Liver (tissue), 7 donors: ENCODE measurements at regions not wholly inside any gene's neighbourhood (a gene's known extent, or its start where the extent isn't known, plus 50 kb on each side); places are given as distances from the start of the nearest gene placed in this dataset.

Source experiments
- DNase-seq: peaks from one replicate; pipeline ENCODE4 v3.0.0-alpha.2; 2017; ENCODE audit warnings: low spot score
- H3K27ac ChIP-seq, 2 donors: one replicate each; pipeline ENCODE4 v1.7.0; 2013; ENCODE audit warnings: inconsistent platforms in 2 of 2, low read length in 2 of 2, control low read depth in 1 of 2, low read depth in 1 of 2, mild to moderate bottlenecking in 1 of 2
- H3K27me3 ChIP-seq, 4 donors: one replicate each; pipeline versions ENCODE4 v1.6.1 to v1.7.0; 2013; ENCODE audit warnings: low read length in 3 of 4, inconsistent platforms in 1 of 4, mild to moderate bottlenecking in 1 of 4, moderate library complexity in 1 of 4; ENCODE audit not compliant: control insufficient read depth in 4 of 4, insufficient read depth in 4 of 4
- H3K36me3 ChIP-seq, 4 donors: one replicate each; pipeline versions ENCODE4 v1.6.1 to v1.7.0; 2013; ENCODE audit warnings: low read length in 3 of 4, mild to moderate bottlenecking in 3 of 4, low read depth in 1 of 4, moderate library complexity in 1 of 4; ENCODE audit not compliant: control insufficient read depth in 4 of 4, insufficient read depth in 3 of 4
- H3K4me1 ChIP-seq, 4 donors: one replicate each; pipeline versions ENCODE4 v1.6.1 to v1.7.0; 2013; ENCODE audit warnings: low read length in 3 of 4, mild to moderate bottlenecking in 3 of 4, moderate library complexity in 1 of 4; ENCODE audit not compliant: control insufficient read depth in 4 of 4, insufficient read depth in 4 of 4
- H3K4me3 ChIP-seq, 3 donors: one replicate each; pipeline versions ENCODE4 v1.6.1 to v1.7.0; 2013; ENCODE audit warnings: low read length in 3 of 3, control low read depth in 1 of 3, low read depth in 1 of 3, mild to moderate bottlenecking in 1 of 3
- H3K9ac ChIP-seq, 2 donors: one replicate each; pipeline ENCODE4 v1.7.0; 2013; ENCODE audit warnings: low read length in 2 of 2, mild to moderate bottlenecking in 2 of 2, moderate library complexity in 2 of 2, control low read depth in 1 of 2, low read depth in 1 of 2
- H3K9me3 ChIP-seq, 4 donors: one replicate each; pipeline versions ENCODE4 v1.6.1 to v1.7.0; 2013; ENCODE audit warnings: low read length in 3 of 4; ENCODE audit not compliant: control insufficient read depth in 4 of 4
- ATF3 ChIP-seq: IDR thresholded peaks from 2 replicates; pipeline ENCODE4 v1.6.1; 2016; ENCODE audit warnings: antibody characterized with exemption
- EGR1 ChIP-seq, 2 donors: IDR thresholded peaks; 2 replicates each; pipeline ENCODE4 v1.6.1; 2016 to 2018; ENCODE audit warnings: antibody characterized with exemption in 2 of 2, low read depth in 2 of 2
- FOXA1 ChIP-seq: IDR thresholded peaks from 2 replicates; pipeline ENCODE4 v1.6.1; 2016; ENCODE audit warnings: antibody characterized with exemption
- FOXA2 ChIP-seq: IDR thresholded peaks from 2 replicates; pipeline ENCODE4 v1.6.1; 2016; ENCODE audit warnings: antibody characterized with exemption
- GABPA ChIP-seq, 2 donors: IDR thresholded peaks in 1 of 2; conservative IDR thresholded peaks in 1 of 2; 2 replicates each; pipeline ENCODE4 v1.6.1; 2016; ENCODE audit warnings: antibody characterized with exemption in 2 of 2, mild to moderate bottlenecking in 1 of 2, moderate library complexity in 1 of 2
- HNF4A ChIP-seq, 2 donors: conservative IDR thresholded peaks; 2 replicates each; pipeline ENCODE4 v1.6.1; 2016; ENCODE audit warnings: antibody characterized with exemption in 2 of 2, mild to moderate bottlenecking in 2 of 2
- JUND ChIP-seq, 2 donors: IDR thresholded peaks; 2 replicates each; pipeline ENCODE4 v1.6.1; 2016; ENCODE audit warnings: antibody characterized with exemption in 2 of 2
- NR2F2 ChIP-seq: IDR thresholded peaks from 2 replicates; pipeline ENCODE4 v1.6.1; 2016; ENCODE audit warnings: antibody characterized with exemption
- RAD21 ChIP-seq, 2 donors: IDR thresholded peaks; 2 replicates each; pipeline ENCODE4 v1.6.1; 2016; ENCODE audit warnings: antibody characterized with exemption in 2 of 2, mild to moderate bottlenecking in 2 of 2
- REST ChIP-seq: IDR thresholded peaks from 2 replicates; pipeline ENCODE4 v1.6.1; 2016; ENCODE audit warnings: antibody characterized with exemption, mild to moderate bottlenecking
- SP1 ChIP-seq: IDR thresholded peaks from 2 replicates; pipeline ENCODE4 v1.6.1; 2018; ENCODE audit warnings: antibody characterized with exemption, mild to moderate bottlenecking
- TAF1 ChIP-seq: conservative IDR thresholded peaks from 2 replicates; pipeline ENCODE4 v1.6.1; 2016; ENCODE audit warnings: antibody characterized with exemption, mild to moderate bottlenecking
- YY1 ChIP-seq: IDR thresholded peaks from 2 replicates; pipeline ENCODE4 v1.6.1; 2016; ENCODE audit warnings: antibody characterized with exemption, mild to moderate bottlenecking
- ZBTB33 ChIP-seq: IDR thresholded peaks from 2 replicates; pipeline ENCODE4 v1.6.1; 2016; ENCODE audit warnings: antibody characterized with exemption
- WGBS: extraction: QIAGEN DNeasy Blood & Tissue Kit; methylation state at CpG from one replicate; pipeline ENCODE4 v1.1.7; 2013; 5-methylcytosine and 5-hydroxymethylcytosine counted together
- TF ChIP-seq, protein P1 (sequence below): IDR thresholded peaks from 2 replicates; pipeline ENCODE4 v1.6.1; 2016; ENCODE audit warnings: antibody characterized with exemption
- donor health status: healthy.
- donor health status: healthy.
- donor health status: healthy.
- donor health status: healthy.

DNA sequence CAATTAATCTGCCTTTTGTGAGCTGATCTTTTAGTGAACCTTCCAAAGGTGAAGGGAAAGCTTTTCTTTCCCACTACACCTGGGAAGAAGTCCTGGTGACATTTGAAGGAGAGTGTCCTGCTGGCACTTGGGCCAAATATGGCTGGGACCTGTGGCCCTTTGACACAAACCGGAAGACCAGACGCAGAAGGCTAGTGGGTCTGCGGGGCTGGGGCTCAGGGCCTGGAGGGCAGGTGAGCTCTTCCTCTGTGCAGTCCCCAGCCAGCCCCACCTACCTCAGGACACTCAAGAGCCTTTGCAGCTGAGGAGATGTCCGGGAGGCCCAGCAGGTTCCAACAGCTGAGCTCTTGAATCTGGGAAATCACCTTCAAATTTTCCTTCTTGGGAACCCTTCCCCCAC lies 138.0 kb upstream of the THY1 start:
- H3K27ac ChIP-seq: no peak overlapping the region
- no peak overlapping the region for H3K9ac ChIP-seq
- no peak for DNase-seq
- no peaks in the 10 kb centered on the region for H3K27me3 ChIP-seq
- H3K4me1 ChIP-seq: no peaks in the 10 kb centered on the region
- TF ChIP-seq FOXA2 (no peak), REST (no peak), TAF1 (no peak), ZBTB33 (no peak), EGR1 (IDR thresholded peaks at IDR 0.05; ENCODE audit: low read depth in 2 of 2) (no peak), RAD21 (IDR thresholded peaks at IDR 0.05) (no peak)
- TF ChIP-seq, protein P1, sequence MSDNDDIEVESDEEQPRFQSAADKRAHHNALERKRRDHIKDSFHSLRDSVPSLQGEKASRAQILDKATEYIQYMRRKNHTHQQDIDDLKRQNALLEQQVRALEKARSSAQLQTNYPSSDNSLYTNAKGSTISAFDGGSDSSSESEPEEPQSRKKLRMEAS: no peak
- no peak overlapping the region for H3K4me3 ChIP-seq
- WGBS: 76% methylated on average over 4 of the region's 4 CpGs
- H3K9me3 ChIP-seq: peaks cover 0 to 2% (median 0%) of the 10 kb centered on the region in 4 donors
- no peaks in the 10 kb centered on the region for H3K36me3 ChIP-seq

DNA sequence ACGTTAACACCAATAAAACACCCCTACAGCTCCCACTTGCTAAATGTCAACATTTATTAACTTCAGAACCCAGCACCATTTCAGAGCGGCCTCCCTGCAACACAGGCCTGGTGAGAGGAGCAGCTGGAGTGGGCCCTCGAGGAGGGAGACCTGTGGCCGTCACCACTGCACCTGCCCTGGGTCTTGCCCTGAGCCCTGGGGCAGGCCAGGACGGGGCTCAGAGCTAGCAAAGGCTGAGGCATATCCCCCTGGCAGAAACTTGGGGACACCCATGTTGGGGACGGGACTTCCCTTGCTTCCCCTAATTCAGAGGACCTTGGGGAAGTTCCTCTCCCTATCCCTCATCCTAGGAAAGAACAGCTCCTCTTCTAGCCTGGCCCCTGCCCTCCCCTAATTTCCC lies 137.3 kb upstream of the THY1 start:
- Histone ChIP-seq H3K4me3 (no peak overlapping the region), H3K27ac (no peak overlapping the region), H3K9me3 (peaks cover 0 to 2% (median under 1%) of the 10 kb centered on the region in 4 donors), H3K27me3 (no peaks in the 10 kb centered on the region), H3K9ac (no peak overlapping the region), H3K4me1 (no peaks in the 10 kb centered on the region), H3K36me3 (no peaks in the 10 kb centered on the region)
- WGBS: 84% methylated on average over 6 of the region's 6 CpGs
- no peak for DNase-seq
- TF ChIP-seq YY1: no peak
- no peak for TF ChIP-seq HNF4A (conservative IDR thresholded peaks at IDR 0.05)
- TF ChIP-seq NR2F2: no peak
- TF ChIP-seq, protein P1: no peak

GRCh38 chr11:119552106-119552485 lies 129.1 kb upstream of the THY1 start:
- H3K27me3 ChIP-seq: no peaks in the 10 kb centered on the region
- H3K4me1 ChIP-seq: no peaks in the 10 kb centered on the region
- peaks cover 0 to 14% (median 3%) of the 10 kb centered on the region in 4 donors for H3K9me3 ChIP-seq
- no peak overlapping the region for H3K27ac ChIP-seq
- DNase-seq: no peak
- H3K36me3 ChIP-seq: no peaks in the 10 kb centered on the region
- no peak overlapping the region for H3K4me3 ChIP-seq
- no peak overlapping the region for H3K9ac ChIP-seq
- TF ChIP-seq JUND (IDR thresholded peaks at IDR 0.05) (no peak), RAD21 (IDR thresholded peaks at IDR 0.05) (no peak), GABPA (IDR thresholded peaks at IDR 0.05 in 1 of 2, conservative IDR thresholded peaks at IDR 0.05 in 1 of 2) (no peak), FOXA2 (no peak), TAF1 (no peak), FOXA1 (no peak), EGR1 (IDR thresholded peaks at IDR 0.05; ENCODE audit: low read depth in 2 of 2) (no peak), ATF3 (no peak), YY1 (no peak), HNF4A (conservative IDR thresholded peaks at IDR 0.05) (no peak), REST (no peak), SP1 (no peak)
- TF ChIP-seq, protein P1: no peak
